ENCODE measurements at regions not wholly inside any gene's neighbourhood (a gene's known extent, or its start where the extent isn't known, plus 50 kb on each side); places are given as distances from the start of the nearest gene placed in this dataset.

GRCh38 chr5:58094031-58094430 is 365.9 kb downstream of the PLK2 start:
- TF ChIP-seq POLR2AphosphoS5 (IDR thresholded peaks at IDR 0.05; ENCODE audit: low read depth, low read length): no peak
- TF ChIP-seq POLR2A (IDR thresholded peaks at IDR 0.05; ENCODE audit: low read depth, low read length): no peak
